GM21360 (cell line): ENCODE measurements at regions not wholly inside any gene's neighbourhood (a gene's known extent, or its start where the extent isn't known, plus 50 kb on each side); places are given as distances from the start of the nearest gene placed in this dataset.
"Not testable (repeated sequence)": the region's sequence is repeated elsewhere in the genome, so short reads cannot be mapped to it uniquely, and the experiment has no call there.

Experiments used
- ATAC-seq: cut with Tn5 transposase; IDR thresholded peaks from one replicate; pipeline ENCODE4 v1.9.1; 2021; ENCODE audit warnings: mild to moderate bottlenecking, moderate library complexity; ENCODE audit not compliant: unreplicated experiment

GRCh38 chr11:35046681-35047080 is 92.3 kb upstream of the CD44 start:
- ATAC-seq, result no peak

- ATAC-seq, result no peak
Measured at GRCh38 chr11:35047179-35047578, 91.8 kb upstream of the CD44 start.

- ATAC-seq, result no peak
Measured at GRCh38 chr11:35047769-35048168, 91.2 kb upstream of the CD44 start.

- ATAC-seq, result not testable (repeated sequence)
Measured at GRCh38 chr11:35048346-35048745, 90.6 kb upstream of the CD44 start.

GRCh38 chr11:35049859-35050531 is 89.0 kb upstream of the CD44 start:
- no peak for ATAC-seq

- ATAC-seq, result no peak
Measured at GRCh38 chr11:35050541-35050995, 88.4 kb upstream of the CD44 start.

GRCh38 chr11:35056391-35057093 is 82.4 kb upstream of the CD44 start:
- no peak for ATAC-seq

- ATAC-seq, result no peak
Measured at GRCh38 chr11:35057926-35058668, 80.9 kb upstream of the CD44 start.

GRCh38 chr11:35058669-35059434 is 80.1 kb upstream of the CD44 start:
- ATAC-seq, result no peak

- no peak for ATAC-seq
Measured at GRCh38 chr11:35061516-35062440, 77.2 kb upstream of the CD44 start.

GRCh38 chr11:35063488-35063931 is 75.5 kb upstream of the CD44 start:
- no peak for ATAC-seq

- no peak for ATAC-seq
Measured at GRCh38 chr11:35064114-35064800, 74.7 kb upstream of the CD44 start.

- ATAC-seq, result no peak
Measured at GRCh38 chr11:35065566-35065965, 73.4 kb upstream of the CD44 start.

GRCh38 chr11:35066030-35066429 is 72.9 kb upstream of the CD44 start:
- ATAC-seq, result no peak

GRCh38 chr11:35066783-35067423 is 72.1 kb upstream of the CD44 start:
- peak; percentile 83 for ATAC-seq

- ATAC-seq, result no peak
Measured at GRCh38 chr11:35071722-35072121, 67.2 kb upstream of the CD44 start.

- ATAC-seq, result no peak
Measured at GRCh38 chr11:35073691-35074419, 65.1 kb upstream of the CD44 start.
